ENCODE measurements at regions not wholly inside any gene's neighbourhood (a gene's known extent, or its start where the extent isn't known, plus 50 kb on each side); places are given as distances from the start of the nearest gene placed in this dataset.

- no peaks in the 10 kb centered on the region for H3K4me1 ChIP-seq (ENCODE audit: insufficient read depth, low read length)
- H3K4me3 ChIP-seq (replicated peaks in 1 of 3; ENCODE audit: insufficient read depth in 1 of 3, low read depth in 2 of 3, low read length in 3 of 3) = no peak overlapping the region
- FAIRE-seq (no peak), ATAC-seq (no peak), DNase-seq (ENCODE audit: low spot score) (no peak)
- no peak for TF ChIP-seq SNAPC5 (CRISPR knock-in tag; IDR thresholded peaks at IDR 0.05; ENCODE audit: borderline replicate concordance)
- no peak for TF ChIP-seq ZNF33B (CRISPR knock-in tag; IDR thresholded peaks at IDR 0.05)
- TF ChIP-seq TFAP4 (IDR thresholded peaks at IDR 0.05; ENCODE audit: borderline replicate concordance, low read depth) = no peak
- TF ChIP-seq RFXANK (CRISPR knock-in tag; IDR thresholded peaks at IDR 0.05) = no peak
- no peak for TF ChIP-seq GLI4 (CRISPR knock-in tag; IDR thresholded peaks at IDR 0.05; ENCODE audit: borderline replicate concordance)
- no peak for TF ChIP-seq JUN (CRISPR knock-in tag; IDR thresholded peaks at IDR 0.05)
- no peak for TF ChIP-seq IKZF5 (CRISPR knock-in tag; IDR thresholded peaks at IDR 0.05)
- no peak for TF ChIP-seq ZMAT3 (CRISPR knock-in tag; conservative IDR thresholded peaks at IDR 0.05)
- no peak for TF ChIP-seq MIER2 (CRISPR knock-in tag; IDR thresholded peaks at IDR 0.05)
- TF ChIP-seq JARID2 (CRISPR knock-in tag; IDR thresholded peaks at IDR 0.05; ENCODE audit: insufficient replicate concordance) = no peak
- no peak for TF ChIP-seq ZNF567 (CRISPR knock-in tag; IDR thresholded peaks at IDR 0.05; ENCODE audit: borderline replicate concordance)
- no peak for TF ChIP-seq ARNT (IDR thresholded peaks at IDR 0.05)
- no peak for TF ChIP-seq POLR2G (IDR thresholded peaks at IDR 0.05; ENCODE audit: low read depth, low read length)
- intact Hi-C loops (cut with micrococcal nuclease; ENCODE audit: unreplicated experiment) = no loop called here
- H3K9me3 ChIP-seq (ENCODE audit: low read length) = no peaks in the 10 kb centered on the region
- H4K20me1 ChIP-seq (ENCODE audit: insufficient read depth, low read length) = no peaks in the 10 kb centered on the region
- H2AFZ ChIP-seq (ENCODE audit: low read length) = no peak overlapping the region
- 33% methylated on average over 3 of the region's 5 CpGs for WGBS (ENCODE audit: low lambda C conversion rate)
- POLR2A ChIA-PET = no interaction called here
- CTCF ChIA-PET (ENCODE audit: low intra/inter-chr PET ratio, low total read pairs) = no interaction called here
- H3K9ac ChIP-seq (ENCODE audit: insufficient read depth, low read depth, low read length) = no peak overlapping the region
- no peak overlapping the region for H3K27ac ChIP-seq (ENCODE audit: extremely low read length, insufficient read depth, low read length)
- in situ Hi-C loops (cut with HindIII; ENCODE audit: extremely low pct_ligation_motif_present, low pct_unique_long_range_greater_than_20kb) = no loop called here
- H3K4me2 ChIP-seq (ENCODE audit: low read depth, low read length) = no peak overlapping the region
- H3K79me2 ChIP-seq (ENCODE audit: insufficient read depth, low read length) = no peaks in the 10 kb centered on the region
- H3K27me3 ChIP-seq (ENCODE audit: control insufficient read depth in 1 of 2, insufficient read depth in 2 of 2, low read length in 2 of 2) = no peaks in the 10 kb centered on the region
- H3K36me3 ChIP-seq (replicated peaks in 1 of 2; ENCODE audit: control insufficient read depth in 1 of 2, insufficient read depth in 2 of 2, low read length in 2 of 2) = no peaks in the 10 kb centered on the region
- BruUV-seq (replicated peaks) = no TSS peak
Observed at GRCh38 chrX:150167482-150168324, 195.4 kb upstream of the MAMLD1 start.

Measured in HepG2 (cell line).